Jurkat, Clone E6-1 (cell line): ENCODE measurements at regions not wholly inside any gene's neighbourhood (a gene's known extent, or its start where the extent isn't known, plus 50 kb on each side); places are given as distances from the start of the nearest gene placed in this dataset.
A peak's percentile ranks its signal among the peaks of the same experiment; 100 is the strongest.
"Not testable (repeated sequence)": the region's sequence is repeated elsewhere in the genome, so short reads cannot be mapped to it uniquely, and the experiment has no call there.

ENCODE experiments used
- DNase-seq: peaks from one replicate; pipeline ENCODE4 v3.0.0-alpha.2; 2011; ENCODE audit warnings: low read depth, low spot score
- H3K4me3 ChIP-seq: 2 replicates; pipeline ENCODE4 v1.5.1; 2011; ENCODE audit warnings: mild to moderate bottlenecking, low read length, control low read depth, moderate library complexity

GRCh38 chrX:35557916-35558315 is 240.2 kb upstream of the MAGEB16 start:
- DNase-seq: no peak
- H3K4me3 ChIP-seq: no peak overlapping the region

GRCh38 chrX:35561985-35562384 is 236.2 kb upstream of the MAGEB16 start:
- no peak overlapping the region for H3K4me3 ChIP-seq
- DNase-seq: no peak

- DNase-seq: no peak
- H3K4me3 ChIP-seq: no peak overlapping the region
Observed at GRCh38 chrX:35562395-35562794, 235.7 kb upstream of the MAGEB16 start.

GRCh38 chrX:35590210-35590609 is 207.9 kb upstream of the MAGEB16 start:
- no peak overlapping the region for H3K4me3 ChIP-seq
- DNase-seq: no peak

- DNase-seq, H3K4me3 ChIP-seq: not testable (repeated sequence)
Observed at GRCh38 chrX:35611562-35611961, 186.6 kb upstream of the MAGEB16 start.

GRCh38 chrX:35617836-35618235 is 180.3 kb upstream of the MAGEB16 start:
- DNase-seq: no peak

GRCh38 chrX:35622040-35622439 is 176.1 kb upstream of the MAGEB16 start:
- no peak overlapping the region for H3K4me3 ChIP-seq
- DNase-seq: no peak

More at GRCh38 chrX:35617836-35618235, 180.3 kb upstream of the MAGEB16 start:
- H3K4me3 ChIP-seq: no peak overlapping the region

- H3K4me3 ChIP-seq: no peak overlapping the region
- DNase-seq: no peak
Observed at GRCh38 chrX:35622601-35623000, 175.5 kb upstream of the MAGEB16 start.

GRCh38 chrX:35625714-35626113 is 172.4 kb upstream of the MAGEB16 start:
- DNase-seq: no peak

GRCh38 chrX:35626124-35626523 is 172.0 kb upstream of the MAGEB16 start:
- no peak overlapping the region for H3K4me3 ChIP-seq
- no peak for DNase-seq

More at GRCh38 chrX:35625714-35626113, 172.4 kb upstream of the MAGEB16 start:
- H3K4me3 ChIP-seq: no peak overlapping the region

GRCh38 chrX:35635971-35636370 is 162.2 kb upstream of the MAGEB16 start:
- DNase-seq, H3K4me3 ChIP-seq: not testable (repeated sequence)

GRCh38 chrX:35664833-35665232 is 133.3 kb upstream of the MAGEB16 start:
- no peak for DNase-seq
- H3K4me3 ChIP-seq: no peak overlapping the region

- H3K4me3 ChIP-seq: no peak overlapping the region
- DNase-seq: no peak
Observed at GRCh38 chrX:35665311-35665710, 132.8 kb upstream of the MAGEB16 start.

GRCh38 chrX:35670889-35671288 is 127.3 kb upstream of the MAGEB16 start:
- DNase-seq: peak; percentile 7
- H3K4me3 ChIP-seq: no peak overlapping the region

GRCh38 chrX:35675151-35675550 is 123.0 kb upstream of the MAGEB16 start:
- no peak overlapping the region for H3K4me3 ChIP-seq
- DNase-seq: no peak

GRCh38 chrX:35680940-35681346 is 117.2 kb upstream of the MAGEB16 start:
- no peak for DNase-seq

GRCh38 chrX:35682476-35682875 is 115.7 kb upstream of the MAGEB16 start:
- no peak for DNase-seq

More at GRCh38 chrX:35680940-35681346, 117.2 kb upstream of the MAGEB16 start:
- no peak overlapping the region for H3K4me3 ChIP-seq

GRCh38 chrX:35696760-35697234 is 101.3 kb upstream of the MAGEB16 start:
- H3K4me3 ChIP-seq: no peak overlapping the region
- no peak for DNase-seq

More at GRCh38 chrX:35682476-35682875, 115.7 kb upstream of the MAGEB16 start:
- no peak overlapping the region for H3K4me3 ChIP-seq

- H3K4me3 ChIP-seq: no peak overlapping the region
- no peak for DNase-seq
Observed at GRCh38 chrX:35699642-35700041, 98.5 kb upstream of the MAGEB16 start.

- no peak overlapping the region for H3K4me3 ChIP-seq
- no peak for DNase-seq
Observed at GRCh38 chrX:35700121-35700520, 98.0 kb upstream of the MAGEB16 start.

- H3K4me3 ChIP-seq: no peak overlapping the region
- DNase-seq: no peak
Observed at GRCh38 chrX:35711281-35711680, 86.9 kb upstream of the MAGEB16 start.

- peak; percentile 14 for DNase-seq
- no peak overlapping the region for H3K4me3 ChIP-seq
Observed at GRCh38 chrX:35722128-35722527, 76.0 kb upstream of the MAGEB16 start.
